ENCODE measurements at regions not wholly inside any gene's neighbourhood (a gene's known extent, or its start where the extent isn't known, plus 50 kb on each side); places are given as distances from the start of the nearest gene placed in this dataset.
A peak's percentile ranks its signal among the peaks of the same experiment; 100 is the strongest.
"Not testable (repeated sequence)": the region's sequence is repeated elsewhere in the genome, so short reads cannot be mapped to it uniquely, and the experiment has no call there.

DNA sequence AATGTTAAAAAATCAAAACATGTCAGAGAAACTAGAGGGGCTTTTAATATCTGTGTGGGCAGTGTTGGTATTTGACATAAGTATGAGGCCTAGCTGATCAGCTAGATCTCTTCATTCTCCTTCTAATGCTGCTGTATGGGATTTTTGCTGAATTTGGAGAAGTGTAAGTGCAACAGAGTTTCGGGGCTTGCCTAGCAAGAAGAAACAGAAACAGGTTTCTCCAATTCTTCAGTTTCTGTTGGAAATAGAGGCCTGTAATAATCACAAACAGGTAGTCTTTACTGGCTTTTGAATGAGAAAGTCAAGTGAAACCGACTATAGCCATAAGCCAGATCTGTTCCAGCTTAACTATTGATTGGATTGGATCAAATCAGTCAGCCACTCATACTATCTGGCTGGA, 96.4 kb upstream of the PCLO start:
- no peaks in the 10 kb centered on the region for H3K36me3 ChIP-seq (ENCODE audit: control insufficient read depth in 2 of 3, insufficient read depth in 3 of 3, low read length in 3 of 3)
- TF ChIP-seq, protein P1, sequence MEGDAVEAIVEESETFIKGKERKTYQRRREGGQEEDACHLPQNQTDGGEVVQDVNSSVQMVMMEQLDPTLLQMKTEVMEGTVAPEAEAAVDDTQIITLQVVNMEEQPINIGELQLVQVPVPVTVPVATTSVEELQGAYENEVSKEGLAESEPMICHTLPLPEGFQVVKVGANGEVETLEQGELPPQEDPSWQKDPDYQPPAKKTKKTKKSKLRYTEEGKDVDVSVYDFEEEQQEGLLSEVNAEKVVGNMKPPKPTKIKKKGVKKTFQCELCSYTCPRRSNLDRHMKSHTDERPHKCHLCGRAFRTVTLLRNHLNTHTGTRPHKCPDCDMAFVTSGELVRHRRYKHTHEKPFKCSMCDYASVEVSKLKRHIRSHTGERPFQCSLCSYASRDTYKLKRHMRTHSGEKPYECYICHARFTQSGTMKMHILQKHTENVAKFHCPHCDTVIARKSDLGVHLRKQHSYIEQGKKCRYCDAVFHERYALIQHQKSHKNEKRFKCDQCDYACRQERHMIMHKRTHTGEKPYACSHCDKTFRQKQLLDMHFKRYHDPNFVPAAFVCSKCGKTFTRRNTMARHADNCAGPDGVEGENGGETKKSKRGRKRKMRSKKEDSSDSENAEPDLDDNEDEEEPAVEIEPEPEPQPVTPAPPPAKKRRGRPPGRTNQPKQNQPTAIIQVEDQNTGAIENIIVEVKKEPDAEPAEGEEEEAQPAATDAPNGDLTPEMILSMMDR (IDR thresholded peaks at IDR 0.05; ENCODE audit: borderline replicate concordance, extremely low read depth, insufficient read depth), result no peak
- H3K27me3 ChIP-seq (ENCODE audit: control insufficient read depth, insufficient read depth, low read length), result no peaks in the 10 kb centered on the region
- no peak for FAIRE-seq
- no peaks in the 10 kb centered on the region for H3K4me1 ChIP-seq (ENCODE audit: control insufficient read depth in 2 of 3, insufficient read depth in 2 of 3, low read depth in 1 of 3, low read length in 3 of 3)
- no peak for DNase-seq
- intact Hi-C loops (cut with DNase I), result no loop called here
- no peak overlapping the region for H3K9ac ChIP-seq (ENCODE audit: low read length in 3 of 3)
- H3K27ac ChIP-seq (ENCODE audit: low read depth in 2 of 2, low read length in 2 of 2), result no peak overlapping the region
- H3K9me3 ChIP-seq (ENCODE audit: control insufficient read depth in 2 of 3, insufficient read depth in 1 of 3, low read length in 3 of 3), result no peaks in the 10 kb centered on the region
- H3K4me3 ChIP-seq (ENCODE audit: low read length in 3 of 3), result no peak overlapping the region

DNA sequence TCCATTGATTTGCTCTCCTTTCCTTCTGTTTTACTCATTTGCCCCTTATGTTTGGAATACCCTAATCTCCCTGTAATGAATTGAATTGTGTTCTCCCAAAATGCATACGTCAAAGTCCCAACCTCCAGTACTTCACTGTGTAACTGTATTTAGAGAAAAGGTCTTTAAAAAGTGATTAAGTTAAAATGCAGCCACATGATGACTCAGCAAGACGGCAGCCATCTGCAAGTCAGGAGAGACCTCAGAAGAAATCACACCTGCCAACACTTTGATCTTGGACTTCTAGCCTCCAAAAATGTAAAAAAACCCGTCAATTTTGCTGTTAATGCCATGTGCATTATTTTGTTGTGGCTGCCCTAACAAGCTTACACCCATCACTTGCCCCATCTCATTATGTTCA, 85.3 kb upstream of the PCLO start:
- no peak for FAIRE-seq
- no peak for DNase-seq
- TF ChIP-seq, protein P1 (IDR thresholded peaks at IDR 0.05; ENCODE audit: borderline replicate concordance, extremely low read depth, insufficient read depth), result no peak
- Histone ChIP-seq H3K27me3 (ENCODE audit: control insufficient read depth, insufficient read depth, low read length) (no peaks in the 10 kb centered on the region), H3K27ac (ENCODE audit: low read depth in 2 of 2, low read length in 2 of 2) (no peak overlapping the region), H3K9me3 (ENCODE audit: control insufficient read depth in 2 of 3, insufficient read depth in 1 of 3, low read length in 3 of 3) (no peaks in the 10 kb centered on the region), H3K9ac (ENCODE audit: low read length in 3 of 3) (no peak overlapping the region), H3K4me3 (ENCODE audit: low read length in 3 of 3) (no peak overlapping the region), H3K4me1 (ENCODE audit: control insufficient read depth in 2 of 3, insufficient read depth in 2 of 3, low read depth in 1 of 3, low read length in 3 of 3) (no peaks in the 10 kb centered on the region), H3K36me3 (ENCODE audit: control insufficient read depth in 2 of 3, insufficient read depth in 3 of 3, low read length in 3 of 3) (no peaks in the 10 kb centered on the region)
- intact Hi-C loops (cut with DNase I), result no loop called here

DNA sequence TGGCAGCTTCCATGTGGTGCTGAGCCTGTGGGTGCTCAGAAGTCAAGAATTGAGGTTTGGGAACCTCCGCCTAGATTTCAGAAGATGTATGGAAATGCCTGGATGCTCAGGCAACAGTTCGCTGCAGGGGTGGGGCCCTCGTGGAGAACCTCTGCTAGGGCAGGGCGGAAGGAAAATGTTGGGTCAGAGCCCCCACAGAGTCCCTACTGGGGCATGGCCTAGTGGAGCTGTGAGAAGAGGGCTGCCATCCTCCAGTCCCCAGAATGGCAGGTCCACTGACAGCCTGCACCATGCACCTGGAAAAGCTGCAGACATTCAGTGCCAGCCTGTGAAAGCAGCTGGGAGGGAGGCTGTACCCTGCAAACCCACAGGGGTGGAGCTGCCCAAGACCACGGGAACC, 56.5 kb upstream of the PCLO start:
- H3K27me3 ChIP-seq (ENCODE audit: control insufficient read depth, insufficient read depth, low read length); H3K9ac ChIP-seq (ENCODE audit: low read length in 3 of 3); H3K36me3 ChIP-seq (ENCODE audit: control insufficient read depth in 2 of 3, insufficient read depth in 3 of 3, low read length in 3 of 3); H3K4me1 ChIP-seq (ENCODE audit: control insufficient read depth in 2 of 3, insufficient read depth in 2 of 3, low read depth in 1 of 3, low read length in 3 of 3); H3K9me3 ChIP-seq (ENCODE audit: control insufficient read depth in 2 of 3, insufficient read depth in 1 of 3, low read length in 3 of 3); intact Hi-C loops (cut with DNase I); H3K4me3 ChIP-seq (ENCODE audit: low read length in 3 of 3); H3K27ac ChIP-seq (ENCODE audit: low read depth in 2 of 2, low read length in 2 of 2); FAIRE-seq: not testable (repeated sequence)
- peak in 1 of 5 donors; percentile 43 for DNase-seq

DNA sequence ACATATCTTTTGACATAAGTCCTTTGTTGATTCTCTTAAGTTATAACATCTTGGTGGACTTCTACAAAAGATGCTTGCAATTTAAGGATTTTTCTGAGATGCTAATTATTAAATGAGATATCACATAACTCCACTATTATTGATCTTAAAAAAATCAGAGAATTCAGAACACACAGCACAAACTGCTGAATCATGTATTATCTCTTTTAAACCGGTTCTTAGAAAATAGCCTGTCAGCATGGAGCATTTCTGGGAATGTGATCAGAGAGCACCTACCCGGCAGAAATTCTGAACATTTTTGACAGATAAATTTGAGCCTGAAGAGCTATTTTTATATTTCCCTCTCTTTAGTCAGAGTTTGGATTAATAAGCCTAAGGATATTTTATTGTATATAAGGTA, 50.2 kb upstream of the PCLO start:
- Histone ChIP-seq H3K4me3 (ENCODE audit: low read length in 3 of 3) (no peak overlapping the region), H3K27ac (ENCODE audit: low read depth in 2 of 2, low read length in 2 of 2) (no peak overlapping the region), H3K4me1 (ENCODE audit: control insufficient read depth in 2 of 3, insufficient read depth in 2 of 3, low read depth in 1 of 3, low read length in 3 of 3) (no peaks in the 10 kb centered on the region), H3K36me3 (ENCODE audit: control insufficient read depth in 2 of 3, insufficient read depth in 3 of 3, low read length in 3 of 3) (no peaks in the 10 kb centered on the region), H3K9ac (ENCODE audit: low read length in 3 of 3) (no peak overlapping the region), H3K27me3 (ENCODE audit: control insufficient read depth, insufficient read depth, low read length) (no peaks in the 10 kb centered on the region), H3K9me3 (ENCODE audit: control insufficient read depth in 2 of 3, insufficient read depth in 1 of 3, low read length in 3 of 3) (no peaks in the 10 kb centered on the region)
- FAIRE-seq (no peak), DNase-seq (no peak)
- TF ChIP-seq, protein P1 (IDR thresholded peaks at IDR 0.05; ENCODE audit: borderline replicate concordance, extremely low read depth, insufficient read depth), result no peak
- intact Hi-C loops (cut with DNase I), result no loop called here

Data from kidney (tissue), 13 donors.